HG03103 (cell line): ENCODE measurements at regions not wholly inside any gene's neighbourhood (a gene's known extent, or its start where the extent isn't known, plus 50 kb on each side); places are given as distances from the start of the nearest gene placed in this dataset.
"Not testable (repeated sequence)": the region's sequence is repeated elsewhere in the genome, so short reads cannot be mapped to it uniquely, and the experiment has no call there.

Experiments used
- ATAC-seq: cut with Tn5 transposase; IDR thresholded peaks from one replicate; pipeline ENCODE4 v1.9.1; 2021; ENCODE audit warnings: low read depth; ENCODE audit not compliant: unreplicated experiment

GRCh38 chr10:25797888-25798429 is 136.1 kb upstream of the MYO3A start:
- no peak for ATAC-seq

DNA sequence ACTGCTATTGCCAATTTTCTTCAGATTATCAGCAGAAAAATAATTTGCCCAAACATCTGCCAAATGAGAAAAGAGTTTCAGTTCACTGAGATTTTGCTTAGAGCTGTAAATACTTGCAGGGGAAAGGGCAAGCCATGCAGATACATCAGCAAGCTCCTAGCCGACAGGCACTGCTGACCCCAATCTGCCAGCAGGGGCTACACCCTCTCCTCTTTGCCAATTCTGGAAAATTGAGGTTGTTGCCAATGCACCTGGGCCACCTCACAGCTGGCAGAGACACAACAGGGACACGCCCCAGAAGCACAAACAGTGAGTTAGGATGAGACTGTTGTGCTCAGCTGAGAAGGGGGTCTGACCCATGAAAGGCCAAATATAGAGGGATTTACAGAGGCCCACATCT is 129.5 kb upstream of the MYO3A start:
- ATAC-seq: no peak

GRCh38 chr10:25805986-25806385 is 128.0 kb upstream of the MYO3A start:
- ATAC-seq: no peak

DNA sequence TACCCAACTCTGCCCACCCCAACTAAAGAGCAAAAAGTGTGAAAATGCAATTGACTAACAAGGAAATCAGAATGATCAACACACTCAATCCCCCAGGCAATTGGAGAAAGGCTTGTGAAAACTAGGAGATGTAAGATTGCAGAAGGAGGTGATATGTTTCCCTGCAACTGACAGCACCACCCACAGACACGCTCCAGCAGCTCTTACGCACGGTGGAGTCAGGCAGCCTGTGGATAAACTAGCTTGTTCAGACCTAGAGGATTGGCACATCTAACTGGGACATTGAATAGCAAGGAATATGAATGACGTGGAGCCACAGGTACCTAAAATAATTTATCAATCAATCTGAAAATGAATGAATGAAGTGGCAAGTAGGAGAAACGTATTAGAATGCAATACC is 125.7 kb upstream of the MYO3A start:
- no peak for ATAC-seq

DNA sequence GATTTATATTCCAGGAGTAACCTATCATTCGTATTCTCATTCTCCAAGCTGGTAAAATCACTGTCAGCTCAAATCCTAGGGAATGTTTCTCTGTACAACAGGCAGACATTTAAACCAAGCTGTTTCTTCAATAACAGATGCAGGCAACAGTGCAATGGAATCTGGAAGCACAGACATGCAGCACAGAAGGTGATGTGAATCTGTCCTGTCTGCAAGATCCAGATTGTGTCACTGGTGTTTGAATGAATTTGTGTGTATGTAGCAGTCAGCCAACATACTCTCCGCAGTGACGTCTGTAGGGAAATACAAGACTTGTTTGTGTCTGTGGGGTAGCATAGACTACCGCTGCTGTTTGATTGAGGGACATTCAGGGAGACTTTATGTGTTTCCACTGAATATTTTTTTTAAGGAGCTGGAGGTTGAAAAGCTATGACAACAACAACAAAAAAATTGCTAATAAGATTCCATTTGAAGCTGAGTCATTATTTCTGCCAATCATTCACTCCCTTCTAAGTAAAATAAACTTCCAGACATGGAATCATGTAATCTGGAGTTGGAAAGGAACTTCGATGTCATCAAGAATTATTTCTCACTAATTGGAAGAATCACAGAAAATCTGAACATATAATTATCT is 122.9 kb upstream of the MYO3A start:
- no peak for ATAC-seq

- ATAC-seq: no peak
Measured at GRCh38 chr10:25813511-25813910, 120.5 kb upstream of the MYO3A start.

- ATAC-seq: no peak
Measured at GRCh38 chr10:25815236-25815635, 118.8 kb upstream of the MYO3A start.

GRCh38 chr10:25815999-25816768 is 117.8 kb upstream of the MYO3A start:
- no peak for ATAC-seq

DNA sequence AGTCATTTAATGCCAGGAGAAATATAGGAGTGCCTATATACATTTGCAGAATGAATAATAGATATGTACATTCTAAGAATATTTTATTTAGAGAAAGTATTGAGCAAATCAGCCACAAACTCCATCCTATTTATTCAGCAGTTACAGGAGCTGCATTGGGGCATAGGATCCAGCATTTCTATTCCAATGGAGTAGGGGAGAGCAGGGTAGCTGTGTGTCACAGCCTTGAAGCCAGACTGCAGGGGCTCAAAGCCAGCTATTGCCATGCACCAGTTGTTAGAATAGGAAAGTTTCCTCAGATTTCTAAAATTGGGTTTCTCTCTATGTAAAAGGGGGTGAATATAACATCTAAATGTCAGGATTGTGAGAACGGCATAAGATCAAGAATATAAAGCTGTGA is 116.8 kb upstream of the MYO3A start:
- ATAC-seq: no peak

GRCh38 chr10:25818751-25819150 is 115.3 kb upstream of the MYO3A start:
- no peak for ATAC-seq

GRCh38 chr10:25820472-25820871 is 113.6 kb upstream of the MYO3A start:
- ATAC-seq: no peak

GRCh38 chr10:25820874-25821273 is 113.2 kb upstream of the MYO3A start:
- no peak for ATAC-seq

DNA sequence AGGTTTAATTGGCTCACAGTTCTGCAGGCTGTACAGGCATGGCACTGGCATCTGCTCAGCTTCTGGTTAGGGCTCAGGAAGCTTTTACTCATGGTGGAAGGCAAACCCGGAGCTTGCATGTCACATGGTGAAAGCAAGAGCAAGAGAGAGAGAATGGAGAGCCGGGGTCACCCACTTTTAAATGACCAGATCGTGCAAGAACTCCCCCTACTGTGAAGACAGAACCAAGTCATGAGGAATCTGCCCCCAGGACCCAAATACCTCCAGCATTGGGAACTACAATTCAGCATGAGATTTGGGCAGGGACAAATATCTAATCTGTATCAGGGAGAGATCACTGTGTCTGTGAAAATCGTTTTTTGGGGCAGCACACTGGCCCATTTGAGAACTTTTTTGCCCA is 110.0 kb upstream of the MYO3A start:
- ATAC-seq: no peak

GRCh38 chr10:25828475-25828874 is 105.6 kb upstream of the MYO3A start:
- no peak for ATAC-seq

GRCh38 chr10:25831080-25831479 is 102.9 kb upstream of the MYO3A start:
- ATAC-seq: no peak

GRCh38 chr10:25839683-25840082 is 94.3 kb upstream of the MYO3A start:
- no peak for ATAC-seq

- ATAC-seq: not testable (repeated sequence)
Measured at GRCh38 chr10:25840875-25841274, 93.2 kb upstream of the MYO3A start.

DNA sequence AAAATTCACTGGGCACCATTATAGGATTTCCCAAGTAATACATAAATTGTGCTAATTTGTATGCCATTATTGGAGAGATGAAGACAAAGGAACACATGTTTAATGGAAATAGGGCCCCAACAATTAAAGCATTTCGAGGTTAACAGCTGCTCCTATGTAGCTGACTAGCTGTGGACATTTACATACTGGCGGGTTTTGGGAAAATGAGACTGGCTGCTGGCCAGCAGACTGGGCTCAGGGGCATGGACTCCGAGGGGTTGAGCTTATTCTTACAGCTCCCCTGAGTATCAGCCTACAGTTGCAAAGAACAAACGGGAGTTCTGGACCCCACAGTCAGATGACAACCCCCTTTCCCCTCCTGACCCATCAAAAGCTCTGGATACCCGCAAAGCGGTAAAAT is 91.9 kb upstream of the MYO3A start:
- no peak for ATAC-seq

DNA sequence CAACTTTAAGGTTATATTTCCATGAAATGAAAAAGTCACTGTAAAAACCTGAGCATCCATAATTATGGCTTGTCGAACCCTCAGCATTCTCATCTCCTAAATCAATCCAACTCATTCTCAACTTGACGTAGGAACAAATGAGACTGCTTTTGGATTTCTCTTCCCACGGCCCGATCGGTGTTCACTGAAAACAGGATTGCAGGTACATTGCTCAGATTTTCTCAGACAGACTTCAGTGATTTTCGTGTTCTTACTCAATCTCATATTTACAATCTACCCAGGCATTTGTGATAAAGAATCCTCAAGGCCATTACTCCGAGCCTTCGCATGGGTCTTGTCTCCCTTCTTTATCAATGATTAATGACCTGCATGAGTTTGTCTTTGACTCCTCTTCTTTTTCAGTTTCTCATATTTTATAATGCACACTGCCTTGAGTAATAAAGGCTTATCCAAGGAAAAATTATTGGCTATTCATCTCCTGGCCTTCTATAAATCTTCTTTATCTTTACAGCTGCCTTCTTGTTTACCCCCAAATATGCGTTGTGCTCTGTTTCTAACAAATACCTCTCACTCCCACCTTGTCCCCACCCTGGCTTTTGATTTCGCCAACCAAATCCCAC is 90.4 kb upstream of the MYO3A start:
- no peak for ATAC-seq

DNA sequence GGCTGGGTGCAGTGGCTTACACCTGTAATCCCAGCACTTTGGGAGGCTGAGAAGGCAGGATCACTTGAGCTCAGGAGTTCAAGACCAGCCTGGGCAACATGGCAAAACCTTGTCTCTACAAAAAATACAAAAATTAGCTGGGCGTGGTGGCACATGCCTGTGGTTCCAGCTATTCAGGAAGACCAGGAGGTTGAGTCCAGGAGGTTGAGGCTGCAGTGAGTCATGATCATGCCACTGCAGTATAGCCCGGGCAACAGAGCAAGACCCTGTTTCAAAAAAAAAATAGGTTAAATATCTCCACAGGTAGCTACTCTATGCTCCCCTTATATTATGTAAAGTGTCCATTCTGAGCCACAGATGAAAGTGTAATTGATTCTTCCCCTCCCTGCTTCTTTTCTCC is 89.3 kb upstream of the MYO3A start:
- ATAC-seq: not testable (repeated sequence)

DNA sequence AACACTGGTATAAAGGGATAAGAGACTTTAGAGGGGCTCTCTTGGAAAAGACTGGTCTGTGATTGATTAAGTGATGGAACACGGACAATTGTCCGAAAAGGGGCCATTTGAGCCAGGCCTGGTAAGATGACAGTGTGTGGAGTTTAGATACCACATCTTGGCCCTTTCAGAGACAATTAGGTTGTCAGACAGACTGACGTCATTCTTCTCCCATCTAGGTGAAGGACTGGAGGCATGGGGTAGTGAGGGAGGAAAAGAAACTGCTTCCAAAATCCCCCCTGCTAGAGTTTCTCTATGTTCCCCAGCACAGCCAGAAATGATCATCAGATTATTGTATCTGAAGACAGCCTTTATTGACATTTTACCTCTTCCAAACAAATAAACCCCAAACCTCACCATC is 84.8 kb upstream of the MYO3A start:
- ATAC-seq: no peak

DNA sequence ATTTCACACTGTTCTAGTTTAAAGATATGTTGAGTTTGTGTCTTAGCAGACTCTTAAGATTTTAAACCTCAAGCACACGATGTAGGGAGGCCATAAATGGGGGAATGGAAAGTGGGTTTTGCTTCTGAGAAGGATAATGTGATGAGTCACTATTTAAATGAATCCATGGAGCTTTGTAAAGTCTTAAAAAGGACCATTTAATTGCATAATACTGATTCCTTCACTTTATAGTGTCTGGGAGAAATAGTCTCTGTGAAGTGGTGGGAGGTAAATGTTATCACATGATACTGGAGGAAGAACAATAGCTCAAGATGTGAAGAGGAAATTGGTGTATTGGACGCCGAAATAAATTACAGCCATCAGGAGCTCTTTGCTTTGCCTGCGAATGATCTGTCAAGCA is 84.0 kb upstream of the MYO3A start:
- ATAC-seq: no peak
